Activated T-cell treated with anti-CD3 and anti-CD28 coated beads, Interleukin-2, amount 50 U/mL, for 72 hours (primary cell): ENCODE measurements at regions not wholly inside any gene's neighbourhood (a gene's known extent, or its start where the extent isn't known, plus 50 kb on each side); places are given as distances from the start of the nearest gene placed in this dataset.

Source experiments
- ATAC-seq, 2 donors: fragments of 150-1000 bp; cut with Tn5 transposase; replicated peaks in 1 of 2; 2 replicates each; pipeline ENCODE4 v1.10.0; 2021; ENCODE audit warnings: moderate library complexity in 2 of 2, mild to moderate bottlenecking in 1 of 2
- DNase-seq, 2 donors: peaks; one replicate each; pipeline ENCODE4 v3.0.0; 2021 to 2022; ENCODE audit warnings: mixed read lengths in 1 of 2
- H3K27ac Mint-ChIP-seq: one replicate; pipeline ENCODE4 v1.8.0; 2022; ENCODE audit warnings: mild to moderate bottlenecking, moderate library complexity, mixed read lengths
- H3K27me3 Mint-ChIP-seq: one replicate; pipeline ENCODE4 v1.8.0; 2022; ENCODE audit warnings: low read depth, mixed read lengths
- H3K36me3 Mint-ChIP-seq, 2 donors: one replicate each; pipeline ENCODE4 v1.8.0; 2022; ENCODE audit warnings: mixed read lengths in 2 of 2, mild to moderate bottlenecking in 1 of 2; ENCODE audit not compliant: insufficient read depth in 2 of 2
- H3K4me1 Mint-ChIP-seq: one replicate; pipeline ENCODE4 v1.8.0; 2022; ENCODE audit warnings: low read depth, mixed read lengths
- H3K4me3 Mint-ChIP-seq, 2 donors: one replicate each; pipeline ENCODE4 v1.8.0; 2022; ENCODE audit warnings: mild to moderate bottlenecking in 2 of 2, mixed read lengths in 2 of 2, moderate library complexity in 2 of 2
- H3K9me3 Mint-ChIP-seq, 2 donors: one replicate each; pipeline ENCODE4 v1.8.0; 2022; ENCODE audit warnings: mixed read lengths in 2 of 2

DNA sequence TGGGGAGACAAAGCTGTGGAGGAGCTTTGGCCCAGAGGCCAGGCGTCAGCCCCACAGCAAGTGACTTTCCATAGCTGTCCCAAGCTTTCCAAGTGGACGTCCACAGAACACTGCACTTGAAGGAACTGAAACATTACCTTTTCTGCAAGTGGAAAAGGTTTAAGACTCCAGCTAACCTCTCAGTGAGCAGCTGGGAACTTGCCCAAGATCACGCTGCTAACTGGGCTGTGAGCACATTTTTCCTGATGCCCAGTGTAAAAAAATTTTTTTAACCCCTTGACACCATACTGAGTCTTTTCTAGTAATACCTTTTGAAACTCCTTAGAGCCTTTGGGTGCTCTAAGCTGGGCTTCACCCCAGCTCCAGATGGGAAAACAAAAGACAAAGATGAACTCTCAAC lies 256.7 kb downstream of the HAUS1 start:
- Mint-ChIP-seq H3K27me3 (no peaks in the 10 kb centered on the region), H3K4me1 (no peaks in the 10 kb centered on the region), H3K27ac (no peak overlapping the region), H3K4me3 (no peak overlapping the region), H3K36me3 (no peaks in the 10 kb centered on the region), H3K9me3 (no peaks in the 10 kb centered on the region)
- DNase-seq (no peak), ATAC-seq (no peak)

DNA sequence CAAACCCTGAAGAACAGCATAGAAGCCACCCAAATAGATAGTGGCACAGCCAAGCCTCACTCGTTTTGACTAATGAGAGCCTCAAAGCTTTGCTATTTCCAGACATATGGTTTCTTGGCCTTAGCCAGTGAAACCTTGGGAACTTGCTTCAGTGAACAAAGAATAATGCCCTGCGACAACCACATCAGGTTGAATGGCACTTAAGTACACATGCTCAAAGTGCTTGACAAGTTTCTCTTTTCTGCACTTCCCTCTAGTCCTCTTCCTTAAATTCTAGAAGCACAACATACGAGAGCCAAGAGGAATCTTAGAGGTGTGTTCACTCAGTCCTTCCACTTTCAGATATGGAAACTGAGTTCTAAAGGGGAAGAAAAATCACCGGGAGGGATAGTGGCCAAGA lies 258.3 kb downstream of the HAUS1 start:
- no peaks in the 10 kb centered on the region for H3K4me1 Mint-ChIP-seq
- no peak overlapping the region for H3K4me3 Mint-ChIP-seq
- no peak for ATAC-seq
- H3K27me3 Mint-ChIP-seq: no peaks in the 10 kb centered on the region
- H3K27ac Mint-ChIP-seq: no peak overlapping the region
- no peaks in the 10 kb centered on the region for H3K9me3 Mint-ChIP-seq
- no peaks in the 10 kb centered on the region for H3K36me3 Mint-ChIP-seq
- DNase-seq: no peak

DNA sequence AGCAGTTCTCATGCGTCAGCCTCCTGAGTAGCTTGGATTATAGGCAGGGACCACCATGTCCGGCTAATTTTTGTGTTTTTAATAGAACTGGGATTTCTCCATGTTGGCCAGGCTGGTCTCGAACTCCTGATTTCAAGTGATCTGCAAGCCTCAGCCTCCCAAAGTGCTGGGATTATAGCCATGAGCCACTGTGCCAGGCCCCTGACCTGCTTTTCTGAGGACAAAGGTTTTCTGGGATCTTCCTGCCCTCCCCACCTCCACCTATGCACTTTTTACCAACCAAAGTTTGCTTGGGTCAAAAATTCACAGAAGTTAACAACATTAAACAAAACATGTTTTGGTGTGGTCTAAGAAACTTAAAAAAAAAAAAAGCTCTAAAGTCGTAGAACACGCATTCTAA lies 259.9 kb downstream of the HAUS1 start:
- H3K9me3 Mint-ChIP-seq: no peaks in the 10 kb centered on the region
- H3K36me3 Mint-ChIP-seq: no peaks in the 10 kb centered on the region
- ATAC-seq: no peak

DNA sequence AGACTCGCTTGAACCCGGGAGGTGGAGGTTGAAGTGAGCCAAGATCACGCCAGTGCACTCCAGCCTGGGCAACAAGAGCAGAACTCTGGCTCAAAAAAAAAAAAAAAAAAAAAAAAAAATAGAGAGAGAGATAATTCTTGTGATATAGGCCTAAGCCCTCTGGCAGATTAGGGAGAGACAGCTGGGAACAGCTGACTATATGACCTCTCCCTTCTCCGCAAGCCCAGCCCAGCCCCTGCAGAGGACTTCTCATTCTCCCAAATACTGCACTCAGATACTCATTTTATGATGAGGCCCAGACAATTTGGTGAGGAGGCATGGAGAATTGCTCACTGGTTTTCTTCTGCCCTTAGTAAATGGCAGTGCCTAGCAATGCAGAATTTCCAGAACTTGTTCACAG lies 262.0 kb downstream of the HAUS1 start:
- Mint-ChIP-seq H3K4me1 (no peaks in the 10 kb centered on the region), H3K27me3 (no peaks in the 10 kb centered on the region), H3K36me3 (no peaks in the 10 kb centered on the region), H3K27ac (no peak overlapping the region), H3K9me3 (no peaks in the 10 kb centered on the region), H3K4me3 (no peak overlapping the region)
- DNase-seq (no peak), ATAC-seq (no peak)

More for the DNA sequence above, 259.9 kb downstream of the HAUS1 start:
- no peak overlapping the region for H3K27ac Mint-ChIP-seq
- no peaks in the 10 kb centered on the region for H3K27me3 Mint-ChIP-seq
- H3K4me3 Mint-ChIP-seq: no peak overlapping the region
- H3K4me1 Mint-ChIP-seq: no peaks in the 10 kb centered on the region
- no peak for DNase-seq

DNA sequence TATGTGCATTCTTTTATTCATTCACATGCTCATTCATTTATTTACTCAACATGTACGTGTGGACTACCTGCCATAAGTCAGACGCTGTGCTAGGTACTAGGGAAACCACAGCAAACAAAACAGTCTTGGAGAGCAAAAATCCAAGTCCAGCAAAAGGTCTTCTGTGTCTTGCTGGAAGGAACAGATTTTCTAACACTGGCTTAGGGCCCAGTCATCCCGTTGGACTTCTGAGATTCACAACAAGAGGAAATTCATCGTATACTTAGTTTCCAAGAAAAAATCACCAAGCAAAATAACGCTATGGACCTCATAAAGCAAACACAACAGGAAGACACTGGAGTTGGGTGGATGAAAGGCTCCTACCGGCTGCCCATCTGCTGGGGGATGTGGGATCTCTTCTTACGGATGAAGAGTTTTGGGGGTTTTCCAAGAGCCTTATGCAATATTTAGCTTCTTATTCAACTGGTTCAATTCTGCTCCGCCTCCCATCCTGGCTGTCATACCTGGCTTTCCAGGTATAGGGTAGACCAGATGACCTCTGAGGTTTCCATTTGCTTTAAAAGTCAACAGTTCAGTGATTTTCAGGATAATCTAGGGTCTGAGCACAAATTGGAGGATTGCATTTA lies 262.7 kb downstream of the HAUS1 start:
- Mint-ChIP-seq H3K27ac (no peak overlapping the region), H3K9me3 (no peaks in the 10 kb centered on the region), H3K4me1 (no peaks in the 10 kb centered on the region), H3K4me3 (no peak overlapping the region), H3K27me3 (no peaks in the 10 kb centered on the region), H3K36me3 (no peaks in the 10 kb centered on the region)
- DNase-seq (no peak), ATAC-seq (no peak)

DNA sequence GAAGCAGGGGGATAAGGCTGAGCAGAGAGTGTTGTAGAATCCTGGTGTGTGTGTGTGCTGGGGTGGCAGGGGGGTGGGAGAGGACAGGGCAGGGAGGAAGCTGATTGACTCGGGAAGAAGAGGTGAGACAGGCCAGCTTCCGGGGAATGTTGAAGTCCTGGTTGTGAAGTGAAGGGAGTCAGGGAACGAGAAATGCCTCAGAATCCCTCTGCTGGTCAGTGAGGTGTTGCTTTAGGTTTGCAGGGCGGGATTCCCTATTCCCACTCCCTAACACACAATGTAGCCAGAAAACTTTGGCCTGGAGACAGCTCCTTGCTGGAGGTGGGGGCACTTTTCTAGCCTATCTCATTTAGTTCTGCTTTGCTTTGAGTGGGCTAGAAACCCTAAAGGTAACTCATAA lies 265.1 kb downstream of the HAUS1 start:
- no peak overlapping the region for H3K27ac Mint-ChIP-seq

DNA sequence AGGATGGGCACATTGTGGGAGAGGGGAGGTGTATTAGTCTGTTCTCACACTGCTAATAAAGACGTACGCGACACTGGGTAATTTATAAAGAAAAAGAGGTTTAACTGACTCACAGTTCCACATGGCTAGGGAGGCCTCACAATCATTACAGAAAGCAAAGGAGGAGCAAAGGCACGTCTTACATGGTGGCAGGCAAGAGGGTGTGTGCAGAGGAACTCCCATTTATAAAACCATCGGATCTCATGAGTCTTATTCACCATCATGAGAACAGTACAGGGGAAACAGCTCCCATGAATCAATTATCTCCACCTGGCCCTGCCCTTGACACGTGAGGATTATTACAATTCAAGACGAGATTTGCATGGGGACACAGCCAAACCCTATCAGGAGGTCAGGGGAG lies 266.7 kb downstream of the HAUS1 start:
- Mint-ChIP-seq H3K4me3 (no peak overlapping the region), H3K36me3 (no peaks in the 10 kb centered on the region), H3K9me3 (no peaks in the 10 kb centered on the region), H3K4me1 (no peaks in the 10 kb centered on the region), H3K27ac (no peak overlapping the region), H3K27me3 (no peaks in the 10 kb centered on the region)
- ATAC-seq (no peak), DNase-seq (no peak)

More for the DNA sequence above, 265.1 kb downstream of the HAUS1 start:
- no peaks in the 10 kb centered on the region for H3K36me3 Mint-ChIP-seq
- H3K4me1 Mint-ChIP-seq: no peaks in the 10 kb centered on the region
- no peak overlapping the region for H3K4me3 Mint-ChIP-seq
- H3K9me3 Mint-ChIP-seq: no peaks in the 10 kb centered on the region
- DNase-seq: no peak
- ATAC-seq: no peak
- H3K27me3 Mint-ChIP-seq: no peaks in the 10 kb centered on the region

DNA sequence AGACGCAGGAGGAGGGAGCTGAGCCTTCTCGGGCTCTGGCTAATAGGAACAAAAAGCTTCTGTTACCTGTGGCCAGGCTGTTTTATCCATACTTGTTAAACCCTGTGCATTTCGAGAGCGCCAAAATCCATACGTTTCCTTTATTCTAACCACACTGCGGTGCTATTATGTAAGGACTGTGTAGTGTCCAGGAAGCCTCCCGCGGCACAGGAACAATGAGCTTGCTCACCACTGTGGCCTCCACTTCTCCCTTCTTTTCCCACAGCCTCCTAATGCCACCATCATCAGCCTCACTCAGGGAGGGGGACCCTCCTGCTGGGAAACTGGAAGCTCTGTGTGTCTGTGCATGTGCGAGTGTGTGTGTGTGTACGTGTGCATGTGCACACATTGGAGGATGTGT lies 268.5 kb downstream of the HAUS1 start:
- Mint-ChIP-seq H3K27me3 (no peaks in the 10 kb centered on the region), H3K36me3 (no peaks in the 10 kb centered on the region), H3K27ac (no peak overlapping the region), H3K4me1 (no peaks in the 10 kb centered on the region), H3K4me3 (no peak overlapping the region), H3K9me3 (no peaks in the 10 kb centered on the region)
- DNase-seq: no peak
- ATAC-seq: no peak

DNA sequence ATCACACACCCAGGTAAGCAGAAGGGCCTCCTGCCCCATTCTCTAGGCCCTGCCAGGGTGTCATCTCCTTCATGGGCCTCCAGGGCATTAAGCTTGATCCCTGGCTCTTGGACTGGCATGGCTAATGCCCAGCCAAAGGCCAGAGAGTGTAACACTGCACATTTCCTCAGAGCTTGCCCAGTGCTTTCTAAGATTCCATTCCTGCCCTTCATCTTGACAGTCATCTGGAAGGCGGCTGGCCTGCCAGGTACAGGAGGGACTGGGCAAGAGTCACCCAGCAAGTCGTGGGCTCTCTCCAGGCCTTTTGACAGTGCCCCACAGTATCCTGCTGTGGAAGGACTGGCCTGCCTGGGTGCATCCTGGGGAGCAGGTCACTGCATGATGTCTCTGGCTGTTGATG lies 268.9 kb downstream of the HAUS1 start:
- ATAC-seq: no peak
- no peaks in the 10 kb centered on the region for H3K9me3 Mint-ChIP-seq
- no peaks in the 10 kb centered on the region for H3K27me3 Mint-ChIP-seq
- no peak overlapping the region for H3K27ac Mint-ChIP-seq
- no peak for DNase-seq
- no peak overlapping the region for H3K4me3 Mint-ChIP-seq
- H3K4me1 Mint-ChIP-seq: no peaks in the 10 kb centered on the region
- no peaks in the 10 kb centered on the region for H3K36me3 Mint-ChIP-seq

DNA sequence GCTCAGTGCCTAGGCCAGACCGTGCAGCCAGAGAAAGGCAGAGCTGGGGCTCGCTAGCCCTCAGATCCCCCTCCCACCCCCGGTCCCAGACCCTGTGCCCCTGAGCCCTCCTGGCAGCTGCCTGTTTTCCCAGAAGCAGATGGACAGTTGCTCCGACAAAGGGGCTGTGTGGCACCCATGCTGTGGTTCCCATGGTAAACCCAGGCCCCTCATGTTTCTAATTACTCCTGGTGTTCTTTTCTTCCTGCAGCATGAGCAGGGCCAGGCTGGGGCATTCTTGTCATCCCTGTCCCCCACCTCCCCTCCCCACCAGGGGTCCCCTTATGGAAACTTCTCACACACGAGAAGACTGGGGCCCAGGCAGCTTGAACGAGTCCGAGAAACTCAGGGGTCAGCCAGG lies 269.6 kb downstream of the HAUS1 start:
- DNase-seq: no peak
- no peaks in the 10 kb centered on the region for H3K27me3 Mint-ChIP-seq
- no peak overlapping the region for H3K27ac Mint-ChIP-seq
- no peaks in the 10 kb centered on the region for H3K4me1 Mint-ChIP-seq
- no peaks in the 10 kb centered on the region for H3K9me3 Mint-ChIP-seq
- no peak overlapping the region for H3K4me3 Mint-ChIP-seq
- H3K36me3 Mint-ChIP-seq: no peaks in the 10 kb centered on the region
- no peak for ATAC-seq

DNA sequence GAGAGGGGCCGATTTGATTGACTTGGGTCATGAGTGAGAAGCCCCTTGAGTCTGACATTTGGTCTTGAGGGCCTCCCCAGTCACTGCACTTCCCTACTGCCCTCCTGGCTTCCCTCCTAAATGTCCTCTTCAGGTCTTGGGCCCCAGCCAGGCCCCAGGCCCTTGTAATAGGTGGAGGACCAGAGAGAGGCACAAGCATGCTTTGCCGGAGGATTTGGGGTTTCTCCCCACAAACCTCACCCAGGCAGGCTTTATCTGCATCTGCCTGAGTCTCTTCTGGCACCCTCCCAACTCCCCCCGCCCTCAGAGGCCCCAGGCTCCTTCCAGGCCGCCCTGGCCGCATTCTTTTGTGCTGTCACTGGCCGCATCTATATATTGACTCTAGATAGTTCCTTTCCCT lies 270.7 kb downstream of the HAUS1 start:
- ATAC-seq: no peak
- H3K27me3 Mint-ChIP-seq: no peaks in the 10 kb centered on the region
- no peak for DNase-seq
- H3K36me3 Mint-ChIP-seq: no peaks in the 10 kb centered on the region
- H3K4me1 Mint-ChIP-seq: no peaks in the 10 kb centered on the region
- H3K4me3 Mint-ChIP-seq: no peak overlapping the region
- no peak overlapping the region for H3K27ac Mint-ChIP-seq
- no peaks in the 10 kb centered on the region for H3K9me3 Mint-ChIP-seq

DNA sequence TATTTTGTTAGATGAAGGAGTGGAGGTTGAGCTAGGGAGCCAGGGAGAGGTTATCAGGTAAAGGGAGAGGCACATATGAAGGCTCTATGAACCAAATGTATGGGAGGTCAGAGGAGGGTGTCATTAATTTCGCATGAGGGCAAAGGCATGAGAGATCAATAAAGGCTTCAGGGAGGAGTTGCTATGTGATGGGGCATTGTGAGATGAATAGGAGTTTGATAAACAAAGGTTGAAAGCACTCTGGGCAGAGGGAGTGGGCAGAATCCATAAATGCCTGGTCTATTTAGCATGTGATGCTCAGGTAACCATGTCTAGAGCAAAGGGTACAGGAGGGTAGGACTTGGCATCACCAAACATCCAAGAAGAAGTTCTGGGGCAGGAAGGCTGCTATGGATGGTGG lies 273.4 kb downstream of the HAUS1 start:
- no peak for DNase-seq
- H3K4me3 Mint-ChIP-seq: no peak overlapping the region
- no peaks in the 10 kb centered on the region for H3K4me1 Mint-ChIP-seq
- no peaks in the 10 kb centered on the region for H3K36me3 Mint-ChIP-seq
- H3K27me3 Mint-ChIP-seq: no peaks in the 10 kb centered on the region
- no peak overlapping the region for H3K27ac Mint-ChIP-seq
- H3K9me3 Mint-ChIP-seq: no peaks in the 10 kb centered on the region
- no peak for ATAC-seq

DNA sequence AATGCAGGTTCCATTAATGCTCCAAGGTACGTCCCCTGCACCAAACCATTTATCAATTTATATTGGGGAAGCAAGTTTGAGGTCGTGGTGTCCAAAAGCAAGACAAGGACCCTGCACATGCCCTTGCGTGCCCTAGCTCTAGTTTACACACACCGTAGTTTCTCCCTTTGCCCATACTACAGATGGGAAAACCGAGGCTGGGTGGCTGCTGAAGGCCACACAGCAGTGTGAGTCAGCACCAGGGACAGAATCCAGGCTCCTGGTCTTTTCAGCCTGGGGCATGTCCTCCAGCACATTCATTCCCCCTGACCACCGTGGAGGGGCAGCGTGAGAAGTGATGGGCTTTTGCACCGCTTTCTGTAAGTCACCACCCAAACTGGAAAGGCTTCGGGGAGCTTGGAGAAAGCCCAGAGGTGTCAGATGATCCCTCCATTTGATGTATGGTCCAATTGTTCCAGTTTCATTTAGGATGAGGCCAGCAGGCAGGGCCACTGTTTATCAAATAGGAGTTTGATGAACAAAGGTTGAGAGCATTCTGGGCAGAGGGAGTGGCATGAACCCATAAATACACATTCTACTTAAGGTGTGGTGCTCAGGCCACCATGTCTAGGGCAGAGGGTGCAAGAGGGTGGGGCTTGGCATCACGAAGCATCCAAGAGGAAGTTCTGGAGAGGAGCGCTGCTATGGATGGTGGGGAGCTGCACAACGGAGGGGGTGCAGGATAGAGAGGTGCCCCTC lies 274.1 kb downstream of the HAUS1 start:
- Mint-ChIP-seq H3K27me3 (no peaks in the 10 kb centered on the region), H3K4me1 (no peaks in the 10 kb centered on the region), H3K36me3 (no peaks in the 10 kb centered on the region), H3K9me3 (no peaks in the 10 kb centered on the region), H3K27ac (no peak overlapping the region), H3K4me3 (no peak overlapping the region)
- DNase-seq (no peak), ATAC-seq (no peak)

DNA sequence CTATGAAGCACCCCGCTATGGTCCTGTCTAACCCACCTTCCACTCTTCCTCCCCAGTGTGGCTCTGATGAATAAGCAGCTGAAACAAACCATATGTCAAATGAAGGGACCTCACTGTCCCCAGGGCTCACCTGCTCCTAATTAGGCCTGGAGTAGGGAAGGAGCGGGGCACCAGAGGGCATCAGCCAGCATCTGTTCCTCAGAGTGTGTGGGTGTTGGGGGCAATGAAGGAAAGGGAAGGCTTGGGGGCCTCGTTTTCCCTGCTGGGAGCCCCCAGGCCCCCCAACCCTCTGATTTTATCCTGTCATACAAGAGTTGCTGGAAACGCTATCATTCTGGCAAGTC lies 274.7 kb downstream of the HAUS1 start:
- Mint-ChIP-seq H3K4me1 (no peaks in the 10 kb centered on the region), H3K4me3 (no peak overlapping the region), H3K27me3 (no peaks in the 10 kb centered on the region), H3K9me3 (no peaks in the 10 kb centered on the region), H3K36me3 (no peaks in the 10 kb centered on the region), H3K27ac (no peak overlapping the region)
- no peak for ATAC-seq
- DNase-seq: no peak
